Neutrophil (primary cell): ENCODE measurements at regions not wholly inside any gene's neighbourhood (a gene's known extent, or its start where the extent isn't known, plus 50 kb on each side); places are given as distances from the start of the nearest gene placed in this dataset.

Experiments used
- H3K27ac ChIP-seq: fragments of 200-600 bp; sonication (generic); 2 replicates; pipeline ENCODE4 v1.5.1; 2016; ENCODE audit warnings: mild to moderate bottlenecking, moderate library complexity
- H3K27me3 ChIP-seq: fragments of 200-600 bp; sonication (generic); 2 replicates; pipeline ENCODE4 v1.6.0; 2016; ENCODE audit warnings: mild to moderate bottlenecking
- H3K36me3 ChIP-seq: fragments of 200-600 bp; sonication (generic); 2 replicates; pipeline ENCODE4 v1.5.1; 2017
- H3K4me1 ChIP-seq, 2 experiments: fragments of 200-600 bp in 1 of 2; sonication (generic) in 1 of 2; 1 replicate in 1 of 2; 2 replicates in 1 of 2; pipeline versions ENCODE4 v1.5.1 to v1.6.1; 2013 to 2016; ENCODE audit warnings: low read depth in 1 of 2, low read length in 1 of 2, mild to moderate bottlenecking in 1 of 2, moderate library complexity in 1 of 2; ENCODE audit not compliant: control insufficient read depth in 1 of 2, insufficient read depth in 1 of 2
- H3K4me3 ChIP-seq, 2 experiments: fragments of 200-600 bp in 1 of 2; sonication (generic) in 1 of 2; 1 replicate in 1 of 2; 2 replicates in 1 of 2; pipeline ENCODE4 v1.5.1; 2013 to 2016; ENCODE audit warnings: low read depth in 1 of 2, low read length in 1 of 2, mild to moderate bottlenecking in 1 of 2, moderate library complexity in 1 of 2
- H3K9me3 ChIP-seq: fragments of 200-600 bp; sonication (generic); 2 replicates; pipeline ENCODE4 v1.5.1; 2016
- CTCF ChIP-seq: fragments of 200-600 bp; sonication (generic); IDR thresholded peaks from 2 replicates; pipeline ENCODE4 v1.5.1; 2016; ENCODE audit warnings: antibody characterized with exemption

- no peaks in the 10 kb centered on the region for H3K27me3 ChIP-seq
- H3K4me3 ChIP-seq, result no peak overlapping the region
- TF ChIP-seq CTCF, result no peak
- no peaks in the 10 kb centered on the region for H3K36me3 ChIP-seq
- H3K9me3 ChIP-seq, result no peaks in the 10 kb centered on the region
- H3K27ac ChIP-seq, result no peak overlapping the region
- H3K4me1 ChIP-seq, result no peaks in the 10 kb centered on the region
These were observed 423.2 kb upstream of the CRIM1 start for GRCh38 chr2:35932276-35932963.

- TF ChIP-seq CTCF, result no peak
- no peak overlapping the region for H3K27ac ChIP-seq
- no peaks in the 10 kb centered on the region for H3K36me3 ChIP-seq
- no peaks in the 10 kb centered on the region for H3K9me3 ChIP-seq
- no peaks in the 10 kb centered on the region for H3K4me1 ChIP-seq
- no peaks in the 10 kb centered on the region for H3K27me3 ChIP-seq
- H3K4me3 ChIP-seq, result no peak overlapping the region
These were observed 424.0 kb upstream of the CRIM1 start for GRCh38 chr2:35931626-35932025.

GRCh38 chr2:35931115-35931514, 424.5 kb upstream of the CRIM1 start:
- TF ChIP-seq CTCF, result no peak
- Histone ChIP-seq H3K27ac (no peak overlapping the region), H3K9me3 (no peaks in the 10 kb centered on the region), H3K4me1 (no peaks in the 10 kb centered on the region), H3K4me3 (no peak overlapping the region), H3K36me3 (no peaks in the 10 kb centered on the region), H3K27me3 (no peaks in the 10 kb centered on the region)

- Histone ChIP-seq H3K4me1 (no peaks in the 10 kb centered on the region), H3K9me3 (no peaks in the 10 kb centered on the region), H3K36me3 (no peaks in the 10 kb centered on the region), H3K27me3 (no peaks in the 10 kb centered on the region), H3K27ac (no peak overlapping the region), H3K4me3 (no peak overlapping the region)
- no peak for TF ChIP-seq CTCF
These were observed 426.0 kb upstream of the CRIM1 start for GRCh38 chr2:35929551-35929950.

GRCh38 chr2:35920061-35920460, 435.5 kb upstream of the CRIM1 start:
- Histone ChIP-seq H3K4me3 (no peak overlapping the region), H3K27me3 (no peaks in the 10 kb centered on the region), H3K9me3 (no peaks in the 10 kb centered on the region), H3K27ac (no peak overlapping the region), H3K36me3 (no peaks in the 10 kb centered on the region), H3K4me1 (no peaks in the 10 kb centered on the region)
- no peak for TF ChIP-seq CTCF

- no peaks in the 10 kb centered on the region for H3K4me1 ChIP-seq
- no peak overlapping the region for H3K4me3 ChIP-seq
- no peaks in the 10 kb centered on the region for H3K36me3 ChIP-seq
- no peaks in the 10 kb centered on the region for H3K9me3 ChIP-seq
- no peak overlapping the region for H3K27ac ChIP-seq
- no peak for TF ChIP-seq CTCF
- no peaks in the 10 kb centered on the region for H3K27me3 ChIP-seq
These were observed 440.3 kb upstream of the CRIM1 start for GRCh38 chr2:35915261-35915660.
